ENCODE measurements at regions not wholly inside any gene's neighbourhood (a gene's known extent, or its start where the extent isn't known, plus 50 kb on each side); places are given as distances from the start of the nearest gene placed in this dataset.

DNA sequence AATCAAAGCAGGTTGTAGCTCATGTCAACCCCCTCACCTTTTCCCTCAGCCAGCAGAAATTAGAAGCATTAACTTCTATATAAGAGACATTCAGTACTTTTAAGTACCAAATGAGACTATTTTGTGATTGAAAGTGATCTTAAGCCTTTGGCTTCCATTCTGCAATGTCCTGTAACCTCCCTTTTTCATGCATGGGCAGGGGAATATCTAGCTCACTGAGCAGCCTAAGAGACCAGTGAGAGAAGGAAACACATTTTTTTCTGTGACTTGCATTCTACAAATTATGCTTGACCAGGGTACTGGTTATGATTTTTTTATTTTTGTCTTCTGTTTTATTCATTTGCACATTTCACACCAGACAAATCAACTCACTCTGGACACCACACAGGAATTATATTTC is 369.6 kb downstream of the KCTD12 start:
- TF ChIP-seq, protein P1, sequence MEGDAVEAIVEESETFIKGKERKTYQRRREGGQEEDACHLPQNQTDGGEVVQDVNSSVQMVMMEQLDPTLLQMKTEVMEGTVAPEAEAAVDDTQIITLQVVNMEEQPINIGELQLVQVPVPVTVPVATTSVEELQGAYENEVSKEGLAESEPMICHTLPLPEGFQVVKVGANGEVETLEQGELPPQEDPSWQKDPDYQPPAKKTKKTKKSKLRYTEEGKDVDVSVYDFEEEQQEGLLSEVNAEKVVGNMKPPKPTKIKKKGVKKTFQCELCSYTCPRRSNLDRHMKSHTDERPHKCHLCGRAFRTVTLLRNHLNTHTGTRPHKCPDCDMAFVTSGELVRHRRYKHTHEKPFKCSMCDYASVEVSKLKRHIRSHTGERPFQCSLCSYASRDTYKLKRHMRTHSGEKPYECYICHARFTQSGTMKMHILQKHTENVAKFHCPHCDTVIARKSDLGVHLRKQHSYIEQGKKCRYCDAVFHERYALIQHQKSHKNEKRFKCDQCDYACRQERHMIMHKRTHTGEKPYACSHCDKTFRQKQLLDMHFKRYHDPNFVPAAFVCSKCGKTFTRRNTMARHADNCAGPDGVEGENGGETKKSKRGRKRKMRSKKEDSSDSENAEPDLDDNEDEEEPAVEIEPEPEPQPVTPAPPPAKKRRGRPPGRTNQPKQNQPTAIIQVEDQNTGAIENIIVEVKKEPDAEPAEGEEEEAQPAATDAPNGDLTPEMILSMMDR (IDR thresholded peaks at IDR 0.05), result no peak
- no peak for TF ChIP-seq POLR2AphosphoS5 (IDR thresholded peaks at IDR 0.05)

All from sigmoid colon (tissue), 4 donors.